GM18868 (cell line): ENCODE measurements at regions not wholly inside any gene's neighbourhood (a gene's known extent, or its start where the extent isn't known, plus 50 kb on each side); places are given as distances from the start of the nearest gene placed in this dataset.

Experiments used
- ATAC-seq: cut with Tn5 transposase; IDR thresholded peaks from one replicate; pipeline ENCODE4 v1.9.1; 2021; ENCODE audit warnings: mild to moderate bottlenecking, moderate library complexity; ENCODE audit not compliant: unreplicated experiment

DNA sequence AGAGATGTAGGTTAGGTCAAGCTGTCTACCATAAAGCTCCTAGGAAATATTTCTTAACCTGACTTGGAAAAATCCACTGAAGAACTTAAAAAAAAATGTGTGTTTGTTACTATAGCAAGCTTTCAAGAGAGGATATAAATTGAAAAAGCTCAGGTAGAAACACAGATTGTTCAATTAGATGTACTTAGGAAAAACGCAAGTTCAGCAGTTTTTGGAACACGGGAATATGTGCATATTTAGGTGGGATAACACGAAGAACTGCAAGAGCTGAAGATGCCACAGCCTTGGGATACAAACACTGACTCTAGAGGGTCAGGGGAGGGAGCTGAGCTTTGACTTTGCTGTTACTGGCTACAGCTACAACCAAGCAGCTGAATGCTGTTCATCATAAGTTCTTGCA is 77.8 kb upstream of the FSHB start:
- no peak for ATAC-seq

DNA sequence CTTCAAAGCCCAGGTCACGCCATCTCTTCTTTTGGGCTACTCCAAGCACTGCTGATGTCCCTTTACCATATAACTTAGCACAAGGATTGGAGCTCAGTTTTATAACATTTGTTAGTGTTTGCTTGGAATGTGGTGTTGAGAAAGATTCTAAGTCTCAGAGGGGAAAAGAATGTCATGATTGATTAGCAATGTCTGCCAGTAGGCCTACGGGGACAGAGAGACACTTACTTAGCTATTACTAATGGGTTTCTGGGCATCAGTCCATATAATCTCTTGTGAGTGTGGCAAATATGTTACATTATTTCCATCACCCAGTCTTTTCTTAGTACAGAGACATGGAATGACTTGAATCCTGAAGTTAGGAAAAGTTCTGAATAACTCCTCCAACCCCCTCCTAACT is 75.4 kb upstream of the FSHB start:
- no peak for ATAC-seq

DNA sequence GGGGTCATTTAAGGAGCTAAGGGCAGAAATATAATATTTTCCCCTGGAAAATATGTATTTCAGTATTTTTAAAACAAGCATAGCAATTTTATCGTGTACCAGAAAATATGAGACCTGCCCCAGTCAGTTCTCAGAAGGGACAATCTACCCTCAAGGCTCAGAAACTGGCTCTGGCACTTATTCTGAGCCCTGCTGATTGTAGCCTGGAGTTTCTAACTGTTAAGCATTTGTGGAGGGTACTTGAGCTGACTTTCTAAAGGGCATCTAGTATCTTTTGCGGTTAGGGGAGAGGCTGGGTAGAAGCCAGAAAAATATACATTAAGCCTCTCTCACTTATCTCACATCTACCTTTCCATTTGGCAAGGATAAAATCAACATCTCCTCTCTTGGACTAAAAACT is 71.3 kb upstream of the FSHB start:
- no peak for ATAC-seq

DNA sequence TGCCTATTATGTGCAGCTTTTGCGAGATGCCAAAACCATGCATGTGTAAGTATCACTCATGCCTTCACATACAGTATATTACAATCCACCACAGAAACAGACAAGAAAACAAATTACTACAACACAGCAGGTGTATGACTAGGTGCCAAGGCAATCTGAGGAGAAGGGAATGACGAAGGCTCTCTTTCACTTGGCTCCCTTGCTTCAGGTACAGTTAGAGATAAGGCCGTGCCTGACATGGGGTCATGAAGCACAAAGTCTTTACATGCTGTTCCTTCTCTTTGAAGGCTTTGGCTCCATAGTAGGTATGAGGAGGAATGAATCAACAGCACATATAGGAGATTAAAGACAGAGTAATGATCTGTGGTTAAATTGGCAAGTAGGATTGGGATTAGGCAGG is 65.2 kb upstream of the FSHB start:
- ATAC-seq, result no peak

DNA sequence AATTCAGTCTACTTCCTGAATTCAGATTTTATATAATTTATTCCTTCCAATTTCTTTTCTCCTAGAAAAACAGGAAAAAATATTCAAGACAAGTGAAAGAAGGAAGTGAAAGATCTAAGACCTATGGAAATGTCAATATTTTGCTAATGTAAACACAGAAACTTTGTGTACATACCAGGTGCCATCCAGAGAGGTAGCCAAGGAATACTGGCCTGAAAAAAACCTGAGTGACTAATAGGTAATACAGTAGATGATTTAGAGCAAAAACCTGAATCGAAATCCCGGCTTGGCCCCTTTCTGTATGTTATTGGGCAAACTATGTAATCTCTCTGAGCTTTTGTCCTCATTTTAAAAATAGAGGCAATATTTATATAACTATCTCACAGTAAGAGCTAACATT is 59.2 kb upstream of the FSHB start:
- ATAC-seq, result no peak

DNA sequence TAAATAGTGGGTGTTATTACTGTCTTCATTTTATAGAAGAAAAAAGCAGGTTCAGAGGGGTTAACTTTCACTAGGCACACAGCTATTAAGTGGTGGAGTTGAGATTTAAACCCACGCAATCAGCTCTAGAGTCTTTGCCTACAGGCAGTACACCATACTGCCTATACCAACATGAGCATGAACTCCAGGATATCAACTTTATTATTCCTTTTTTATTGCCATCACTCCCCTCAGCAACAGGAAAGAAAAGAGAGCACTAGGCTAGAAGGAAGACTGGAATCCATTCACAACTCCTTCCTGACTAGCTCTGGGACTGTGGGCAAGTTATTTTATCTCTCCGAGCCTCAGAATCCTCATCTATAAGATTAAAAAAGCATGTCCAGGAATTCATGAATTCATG is 58.7 kb upstream of the FSHB start:
- ATAC-seq, result no peak

DNA sequence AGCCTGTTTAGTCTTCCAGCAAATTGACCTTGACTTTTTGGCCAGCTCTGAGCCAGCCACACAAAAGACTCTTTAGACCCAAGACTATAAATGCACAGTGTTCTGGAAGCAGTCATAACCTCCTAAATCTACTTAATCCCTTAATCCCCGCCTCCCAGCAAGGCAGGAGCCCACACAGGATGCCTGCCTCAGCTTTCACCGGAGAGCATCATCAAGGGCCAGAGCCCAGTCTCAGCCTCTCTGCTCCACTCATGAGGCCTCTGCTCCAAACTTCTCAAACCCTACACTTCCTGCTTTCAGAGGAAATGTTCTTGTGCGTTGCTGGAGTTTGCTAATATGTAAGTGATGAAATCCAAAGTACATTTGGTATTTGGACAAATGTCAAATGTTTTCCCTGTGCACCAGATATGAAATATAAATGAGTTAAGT is 57.9 kb upstream of the FSHB start:
- ATAC-seq, result no peak

DNA sequence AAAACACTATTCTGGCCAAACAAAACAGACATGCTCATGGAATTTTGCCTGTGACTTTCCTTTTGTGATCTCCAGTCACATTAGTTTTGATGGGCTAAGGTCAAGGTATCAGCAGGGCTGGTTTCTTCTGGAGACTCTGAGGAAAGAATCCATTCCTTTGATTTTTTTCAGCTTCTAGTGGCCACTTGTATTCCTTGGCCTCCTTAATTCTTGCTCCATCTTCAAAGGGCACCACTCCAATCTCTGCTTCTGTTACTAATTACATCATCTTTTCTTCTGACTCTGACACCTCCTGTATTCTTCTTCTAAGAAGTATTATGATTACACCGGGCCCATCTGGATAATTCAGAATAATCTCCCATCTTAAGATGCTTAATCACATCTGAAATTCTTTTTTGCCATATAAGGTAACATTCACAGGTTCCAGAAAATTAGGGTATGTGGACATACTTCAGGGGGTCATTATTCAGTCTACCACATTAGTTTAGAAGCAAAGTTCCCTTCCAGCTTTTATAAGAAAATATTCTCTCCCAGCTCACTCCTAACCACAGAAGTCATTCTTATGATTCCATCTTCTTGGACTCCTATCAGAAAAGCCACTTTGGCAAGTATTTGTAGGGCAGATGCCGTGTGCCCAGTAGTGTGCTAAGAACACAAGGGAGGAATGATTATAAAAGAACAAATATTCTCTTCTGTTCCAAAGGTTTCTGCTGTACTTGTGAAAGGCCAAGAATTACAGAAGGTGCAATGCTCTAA is 56.4 kb upstream of the FSHB start:
- no peak for ATAC-seq
